ENCODE measurements at regions not wholly inside any gene's neighbourhood (a gene's known extent, or its start where the extent isn't known, plus 50 kb on each side); places are given as distances from the start of the nearest gene placed in this dataset.

- no peak for DNase-seq (ENCODE audit: low read depth)
These were observed 190.9 kb downstream of the IRS2 start for GRCh38 chr13:109595471-109595870.

GRCh38 chr13:109593230-109593629 lies 193.2 kb downstream of the IRS2 start:
- DNase-seq (ENCODE audit: low read depth): no peak

- no peak for DNase-seq (ENCODE audit: low read depth)
These were observed 193.6 kb downstream of the IRS2 start for GRCh38 chr13:109592770-109593169.

- DNase-seq (ENCODE audit: low read depth): no peak
These were observed 198.7 kb downstream of the IRS2 start for GRCh38 chr13:109587689-109588088.

GRCh38 chr13:109586509-109587346 lies 199.7 kb downstream of the IRS2 start:
- DNase-seq (ENCODE audit: low read depth): no peak

GRCh38 chr13:109584844-109585361 lies 201.5 kb downstream of the IRS2 start:
- no peak for DNase-seq (ENCODE audit: low read depth)

GRCh38 chr13:109577191-109577700 lies 209.1 kb downstream of the IRS2 start:
- DNase-seq (ENCODE audit: low read depth): no peak

GRCh38 chr13:109576331-109576813 lies 210.0 kb downstream of the IRS2 start:
- no peak for DNase-seq (ENCODE audit: low read depth)

GRCh38 chr13:109575821-109576220 lies 210.6 kb downstream of the IRS2 start:
- DNase-seq (ENCODE audit: low read depth): no peak

- no peak for DNase-seq (ENCODE audit: low read depth)
These were observed 214.0 kb downstream of the IRS2 start for GRCh38 chr13:109572389-109572788.

GRCh38 chr13:109569958-109570711 lies 216.2 kb downstream of the IRS2 start:
- DNase-seq (ENCODE audit: low read depth): no peak

GRCh38 chr13:109568339-109568818 lies 218.0 kb downstream of the IRS2 start:
- DNase-seq (ENCODE audit: low read depth): no peak

- no peak for DNase-seq (ENCODE audit: low read depth)
These were observed 219.1 kb downstream of the IRS2 start for GRCh38 chr13:109567315-109567714.

- DNase-seq (ENCODE audit: low read depth): no peak
These were observed 220.5 kb downstream of the IRS2 start for GRCh38 chr13:109565877-109566276.

- DNase-seq (ENCODE audit: low read depth): no peak
These were observed 238.0 kb downstream of the IRS2 start for GRCh38 chr13:109548374-109548773.

- DNase-seq (ENCODE audit: low read depth): no peak
These were observed 238.4 kb downstream of the IRS2 start for GRCh38 chr13:109547942-109548341.

- DNase-seq (ENCODE audit: low read depth): no peak
These were observed 240.5 kb downstream of the IRS2 start for GRCh38 chr13:109545931-109546330.

- no peak for DNase-seq (ENCODE audit: low read depth)
These were observed 245.3 kb downstream of the IRS2 start for GRCh38 chr13:109541081-109541480.

- DNase-seq (ENCODE audit: low read depth): no peak
These were observed 248.8 kb downstream of the IRS2 start for GRCh38 chr13:109537584-109537983.

- no peak for DNase-seq (ENCODE audit: low read depth)
These were observed 253.0 kb downstream of the IRS2 start for GRCh38 chr13:109533350-109533749.

GRCh38 chr13:109529964-109530363 lies 256.4 kb downstream of the IRS2 start:
- DNase-seq (ENCODE audit: low read depth): no peak

- DNase-seq (ENCODE audit: low read depth): no peak
These were observed 264.7 kb downstream of the IRS2 start for GRCh38 chr13:109521719-109522118.
